Activated CD4-positive, alpha-beta T cell treated with anti-CD3 and anti-CD28 coated beads, Interleukin-2, amount 10 ng/mL, durations not matched to agents 7 days and 5 days (primary cell): ENCODE measurements at regions not wholly inside any gene's neighbourhood (a gene's known extent, or its start where the extent isn't known, plus 50 kb on each side); places are given as distances from the start of the nearest gene placed in this dataset.

Source experiments
- CTCF ChIA-PET: fragments of 350-600 bp; sonication (Branson Sonifier 250); formaldehyde crosslinking; loops from one replicate; lab custom pipeline; 2021; ENCODE audit warnings: antibody characterized with exemption; lab: Charles Lee
- POLR2A ChIA-PET: fragments of 350-600 bp; sonication (Branson Sonifier 250); formaldehyde crosslinking; loops from one replicate; lab custom pipeline; 2021; ENCODE audit warnings: antibody characterized with exemption; lab: Charles Lee
- DNase-seq: peaks from one replicate; pipeline ENCODE4 v3.0.0-alpha.2; 2020
- H3K27ac Mint-ChIP-seq: one replicate; pipeline ENCODE4 v1.8.0; 2021; ENCODE audit warnings: mild to moderate bottlenecking, moderate library complexity, mixed read lengths
- H3K27me3 Mint-ChIP-seq: one replicate; pipeline ENCODE4 v1.8.0; 2021; ENCODE audit warnings: mixed read lengths
- H3K36me3 Mint-ChIP-seq: one replicate; pipeline ENCODE4 v1.8.0; 2021; ENCODE audit warnings: low read depth, mixed read lengths
- H3K4me1 Mint-ChIP-seq: one replicate; pipeline ENCODE4 v1.8.0; 2021; ENCODE audit warnings: mixed read lengths
- H3K4me3 Mint-ChIP-seq: one replicate; pipeline ENCODE4 v1.8.0; 2021; ENCODE audit warnings: mild to moderate bottlenecking, moderate library complexity, mixed read lengths
- H3K9me3 Mint-ChIP-seq: one replicate; pipeline ENCODE4 v1.8.0; 2021; ENCODE audit warnings: mixed read lengths

- Mint-ChIP-seq H3K9me3 (no peaks in the 10 kb centered on the region), H3K4me3 (no peak overlapping the region), H3K27ac (no peak overlapping the region), H3K27me3 (no peaks in the 10 kb centered on the region), H3K4me1 (no peaks in the 10 kb centered on the region), H3K36me3 (no peaks in the 10 kb centered on the region)
- DNase-seq = no peak
- ChIA-PET CTCF (no interaction called here), POLR2A (no interaction called here)
Observed at GRCh38 chr10:126803394-126803793, 101.8 kb upstream of the DOCK1 start.

- Mint-ChIP-seq H3K4me3 (no peak overlapping the region), H3K27ac (no peak overlapping the region), H3K4me1 (no peaks in the 10 kb centered on the region), H3K9me3 (no peaks in the 10 kb centered on the region), H3K36me3 (no peaks in the 10 kb centered on the region), H3K27me3 (no peaks in the 10 kb centered on the region)
- ChIA-PET POLR2A (no interaction called here), CTCF (no interaction called here)
- DNase-seq = no peak
Observed at GRCh38 chr10:126804396-126804795, 100.8 kb upstream of the DOCK1 start.

- CTCF ChIA-PET = no interaction called here
- Mint-ChIP-seq H3K36me3 (no peaks in the 10 kb centered on the region), H3K4me3 (no peak overlapping the region), H3K27ac (no peak overlapping the region), H3K4me1 (no peaks in the 10 kb centered on the region), H3K27me3 (no peaks in the 10 kb centered on the region), H3K9me3 (peaks cover 12% of the 10 kb centered on the region)
- POLR2A ChIA-PET = no interaction called here
- DNase-seq = no peak
Observed at GRCh38 chr10:126806498-126806897, 98.7 kb upstream of the DOCK1 start.

- Mint-ChIP-seq H3K36me3 (no peaks in the 10 kb centered on the region), H3K4me3 (no peak overlapping the region), H3K27ac (no peak overlapping the region), H3K9me3 (peaks cover 13% of the 10 kb centered on the region), H3K4me1 (no peaks in the 10 kb centered on the region), H3K27me3 (no peaks in the 10 kb centered on the region)
- no peak for DNase-seq
- ChIA-PET CTCF (no interaction called here), POLR2A (no interaction called here)
Observed at GRCh38 chr10:126806991-126807702, 98.1 kb upstream of the DOCK1 start.

GRCh38 chr10:126808103-126808502, 97.1 kb upstream of the DOCK1 start:
- H3K4me3 Mint-ChIP-seq = no peak overlapping the region
- POLR2A ChIA-PET = no interaction called here

GRCh38 chr10:126813432-126813831, 91.8 kb upstream of the DOCK1 start:
- no peak overlapping the region for H3K27ac Mint-ChIP-seq
- ChIA-PET CTCF (no interaction called here), POLR2A (no interaction called here)
- H3K4me1 Mint-ChIP-seq = no peaks in the 10 kb centered on the region
- no peaks in the 10 kb centered on the region for H3K36me3 Mint-ChIP-seq
- DNase-seq = no peak
- peaks cover 13% of the 10 kb centered on the region for H3K9me3 Mint-ChIP-seq
- H3K27me3 Mint-ChIP-seq = no peaks in the 10 kb centered on the region
- H3K4me3 Mint-ChIP-seq = no peak overlapping the region

More at GRCh38 chr10:126808103-126808502, 97.1 kb upstream of the DOCK1 start:
- H3K9me3 Mint-ChIP-seq = peaks cover 13% of the 10 kb centered on the region
- DNase-seq = no peak
- no peak overlapping the region for H3K27ac Mint-ChIP-seq
- no peaks in the 10 kb centered on the region for H3K27me3 Mint-ChIP-seq
- CTCF ChIA-PET = no interaction called here
- H3K36me3 Mint-ChIP-seq = no peaks in the 10 kb centered on the region
- H3K4me1 Mint-ChIP-seq = no peaks in the 10 kb centered on the region

- Mint-ChIP-seq H3K36me3 (no peaks in the 10 kb centered on the region), H3K27me3 (no peaks in the 10 kb centered on the region), H3K4me3 (no peak overlapping the region), H3K9me3 (no peaks in the 10 kb centered on the region), H3K4me1 (no peaks in the 10 kb centered on the region), H3K27ac (no peak overlapping the region)
- no peak for DNase-seq
- CTCF ChIA-PET = no interaction called here
- POLR2A ChIA-PET = no interaction called here
Observed at GRCh38 chr10:126833542-126833941, 71.7 kb upstream of the DOCK1 start.

- Mint-ChIP-seq H3K9me3 (no peaks in the 10 kb centered on the region), H3K27me3 (no peaks in the 10 kb centered on the region), H3K36me3 (no peaks in the 10 kb centered on the region), H3K27ac (no peak overlapping the region), H3K4me1 (no peaks in the 10 kb centered on the region), H3K4me3 (no peak overlapping the region)
- ChIA-PET POLR2A (no interaction called here), CTCF (no interaction called here)
- no peak for DNase-seq
Observed at GRCh38 chr10:126836009-126836408, 69.2 kb upstream of the DOCK1 start.

- DNase-seq = no peak
- Mint-ChIP-seq H3K27me3 (no peaks in the 10 kb centered on the region), H3K9me3 (no peaks in the 10 kb centered on the region), H3K36me3 (no peaks in the 10 kb centered on the region), H3K27ac (no peak overlapping the region), H3K4me3 (no peak overlapping the region), H3K4me1 (no peaks in the 10 kb centered on the region)
- ChIA-PET POLR2A (no interaction called here), CTCF (no interaction called here)
Observed at GRCh38 chr10:126838316-126838715, 66.9 kb upstream of the DOCK1 start.

- Mint-ChIP-seq H3K27me3 (no peaks in the 10 kb centered on the region), H3K27ac (no peak overlapping the region), H3K4me3 (no peak overlapping the region), H3K4me1 (no peaks in the 10 kb centered on the region), H3K9me3 (no peaks in the 10 kb centered on the region), H3K36me3 (no peaks in the 10 kb centered on the region)
- ChIA-PET POLR2A (no interaction called here), CTCF (interaction anchor here (0.5 kb wide), 1 partner anchor 165 kb away, joined by 4 read pairs; no protein-coding TSS in a partner anchor)
- DNase-seq = no peak
Observed at GRCh38 chr10:126839094-126839761, 66.0 kb upstream of the DOCK1 start.

GRCh38 chr10:126840576-126841135, 64.6 kb upstream of the DOCK1 start:
- H3K4me3 Mint-ChIP-seq = no peak overlapping the region
- no peaks in the 10 kb centered on the region for H3K27me3 Mint-ChIP-seq
- ChIA-PET CTCF (no interaction called here), POLR2A (no interaction called here)
- H3K4me1 Mint-ChIP-seq = no peaks in the 10 kb centered on the region
- H3K27ac Mint-ChIP-seq = no peak overlapping the region
- DNase-seq = no peak
- H3K36me3 Mint-ChIP-seq = no peaks in the 10 kb centered on the region
- H3K9me3 Mint-ChIP-seq = no peaks in the 10 kb centered on the region

- ChIA-PET CTCF (no interaction called here), POLR2A (no interaction called here)
- no peak for DNase-seq
- Mint-ChIP-seq H3K9me3 (no peaks in the 10 kb centered on the region), H3K4me3 (no peak overlapping the region), H3K27ac (no peak overlapping the region), H3K4me1 (no peaks in the 10 kb centered on the region), H3K27me3 (no peaks in the 10 kb centered on the region), H3K36me3 (no peaks in the 10 kb centered on the region)
Observed at GRCh38 chr10:126841341-126841895, 63.8 kb upstream of the DOCK1 start.

- Mint-ChIP-seq H3K4me1 (no peaks in the 10 kb centered on the region), H3K9me3 (no peaks in the 10 kb centered on the region), H3K27ac (no peak overlapping the region), H3K36me3 (no peaks in the 10 kb centered on the region), H3K4me3 (no peak overlapping the region), H3K27me3 (no peaks in the 10 kb centered on the region)
- POLR2A ChIA-PET = no interaction called here
- CTCF ChIA-PET = no interaction called here
- DNase-seq = no peak
Observed at GRCh38 chr10:126842356-126842755, 62.9 kb upstream of the DOCK1 start.
